ENCODE measurements at regions not wholly inside any gene's neighbourhood (a gene's known extent, or its start where the extent isn't known, plus 50 kb on each side); places are given as distances from the start of the nearest gene placed in this dataset.
"Not testable (repeated sequence)": the region's sequence is repeated elsewhere in the genome, so short reads cannot be mapped to it uniquely, and the experiment has no call there.

DNA sequence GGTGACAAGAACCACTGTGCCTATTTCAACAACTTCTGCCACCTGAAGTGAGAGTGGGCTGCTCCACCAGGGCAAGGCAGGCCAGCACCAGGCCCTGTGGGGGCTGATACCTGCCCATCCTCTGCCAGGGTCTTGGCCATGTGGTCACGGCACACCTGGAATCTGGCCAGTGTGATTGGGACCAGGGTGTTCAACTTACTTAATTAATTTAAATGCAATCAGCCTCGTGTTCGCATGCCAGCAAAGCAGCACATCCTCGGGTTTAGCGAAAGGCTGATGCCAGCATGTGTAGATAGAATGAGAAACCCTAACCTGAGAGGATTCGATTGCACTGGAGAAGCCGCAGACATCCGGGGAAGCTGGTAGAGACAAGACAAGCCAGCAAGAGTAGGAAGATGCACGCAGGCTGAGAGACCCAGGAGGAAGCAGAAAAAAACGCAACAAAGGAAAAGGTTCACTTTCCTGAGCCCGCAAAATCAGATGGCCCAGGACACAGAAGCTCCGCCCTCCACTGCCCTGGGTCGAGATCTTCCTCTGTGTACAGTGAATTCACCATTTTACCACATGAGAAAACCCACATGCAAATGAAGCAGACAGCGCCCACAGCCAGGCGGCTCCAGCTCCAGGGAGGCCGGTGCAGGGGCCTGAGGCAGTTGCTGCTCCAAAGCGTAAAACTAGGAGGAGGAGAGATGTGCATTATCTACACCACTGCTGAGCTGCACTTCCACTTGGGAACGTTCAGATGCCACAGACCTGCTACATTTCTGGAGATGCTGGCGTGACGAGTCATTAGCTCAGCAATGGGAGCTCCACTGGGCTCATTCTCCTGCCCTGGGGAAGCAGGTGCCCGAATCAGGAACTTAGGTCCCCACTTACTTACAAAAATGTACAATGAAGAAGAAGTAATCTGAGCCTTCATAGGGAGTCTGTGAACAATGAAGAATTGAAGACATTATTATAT is 92.1 kb downstream of the TMEM18 start:
- Histone ChIP-seq H3K9me3 (no peaks in the 10 kb centered on the region), H3K4me3 (no peak overlapping the region), H3K4me1 (peaks cover 37% of the 10 kb centered on the region), H3K27ac (no peak overlapping the region), H3K36me3 (replicated peaks in 1 of 2; ENCODE audit: insufficient read depth in 1 of 2, low read depth in 2 of 2) (no peaks in the 10 kb centered on the region), H3K27me3 (no peaks in the 10 kb centered on the region)
- DNase-seq (no peak), ATAC-seq (no peak)
- TF ChIP-seq, protein P1, sequence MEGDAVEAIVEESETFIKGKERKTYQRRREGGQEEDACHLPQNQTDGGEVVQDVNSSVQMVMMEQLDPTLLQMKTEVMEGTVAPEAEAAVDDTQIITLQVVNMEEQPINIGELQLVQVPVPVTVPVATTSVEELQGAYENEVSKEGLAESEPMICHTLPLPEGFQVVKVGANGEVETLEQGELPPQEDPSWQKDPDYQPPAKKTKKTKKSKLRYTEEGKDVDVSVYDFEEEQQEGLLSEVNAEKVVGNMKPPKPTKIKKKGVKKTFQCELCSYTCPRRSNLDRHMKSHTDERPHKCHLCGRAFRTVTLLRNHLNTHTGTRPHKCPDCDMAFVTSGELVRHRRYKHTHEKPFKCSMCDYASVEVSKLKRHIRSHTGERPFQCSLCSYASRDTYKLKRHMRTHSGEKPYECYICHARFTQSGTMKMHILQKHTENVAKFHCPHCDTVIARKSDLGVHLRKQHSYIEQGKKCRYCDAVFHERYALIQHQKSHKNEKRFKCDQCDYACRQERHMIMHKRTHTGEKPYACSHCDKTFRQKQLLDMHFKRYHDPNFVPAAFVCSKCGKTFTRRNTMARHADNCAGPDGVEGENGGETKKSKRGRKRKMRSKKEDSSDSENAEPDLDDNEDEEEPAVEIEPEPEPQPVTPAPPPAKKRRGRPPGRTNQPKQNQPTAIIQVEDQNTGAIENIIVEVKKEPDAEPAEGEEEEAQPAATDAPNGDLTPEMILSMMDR (IDR thresholded peaks at IDR 0.05): no peak
- no peak for TF ChIP-seq POLR2A (IDR thresholded peaks at IDR 0.05)
- 59 to 70% methylated on average over 21 of the region's 21 CpGs for WGBS, 2 donors
- intact Hi-C loops (cut with DNase I): no loop called here

DNA sequence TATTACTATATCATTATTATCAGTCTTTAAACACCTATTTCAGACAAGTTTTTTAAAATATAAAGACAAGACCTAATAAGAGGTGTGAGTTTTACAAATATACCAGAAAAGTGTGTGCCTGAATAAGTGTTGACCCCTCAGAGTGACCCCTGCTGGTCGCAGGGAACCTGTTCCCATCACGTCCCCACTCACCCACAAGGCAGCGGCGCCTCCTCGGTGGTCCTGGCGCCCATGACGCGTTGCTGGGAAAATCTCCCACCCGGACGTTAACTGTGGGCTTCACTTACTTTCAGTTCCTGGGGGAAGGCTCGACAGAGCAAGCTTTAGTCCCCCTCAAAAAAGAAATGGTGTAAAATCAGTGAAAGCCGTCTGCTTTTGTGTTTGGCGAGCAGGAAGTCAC is 93.5 kb downstream of the TMEM18 start:
- intact Hi-C loops (cut with DNase I): no loop called here
- Histone ChIP-seq H3K27ac (no peak overlapping the region), H3K27me3 (no peaks in the 10 kb centered on the region), H3K9me3 (no peaks in the 10 kb centered on the region), H3K4me1 (peaks cover 23% of the 10 kb centered on the region), H3K4me3 (no peak overlapping the region), H3K36me3 (replicated peaks in 1 of 2; ENCODE audit: insufficient read depth in 1 of 2, low read depth in 2 of 2) (no peaks in the 10 kb centered on the region)
- TF ChIP-seq, protein P1 (IDR thresholded peaks at IDR 0.05): no peak
- no peak for TF ChIP-seq POLR2A (IDR thresholded peaks at IDR 0.05)
- no peak for ATAC-seq
- 65 to 84% methylated on average over 13 of the region's 13 CpGs for WGBS, 2 donors
- no peak for DNase-seq

DNA sequence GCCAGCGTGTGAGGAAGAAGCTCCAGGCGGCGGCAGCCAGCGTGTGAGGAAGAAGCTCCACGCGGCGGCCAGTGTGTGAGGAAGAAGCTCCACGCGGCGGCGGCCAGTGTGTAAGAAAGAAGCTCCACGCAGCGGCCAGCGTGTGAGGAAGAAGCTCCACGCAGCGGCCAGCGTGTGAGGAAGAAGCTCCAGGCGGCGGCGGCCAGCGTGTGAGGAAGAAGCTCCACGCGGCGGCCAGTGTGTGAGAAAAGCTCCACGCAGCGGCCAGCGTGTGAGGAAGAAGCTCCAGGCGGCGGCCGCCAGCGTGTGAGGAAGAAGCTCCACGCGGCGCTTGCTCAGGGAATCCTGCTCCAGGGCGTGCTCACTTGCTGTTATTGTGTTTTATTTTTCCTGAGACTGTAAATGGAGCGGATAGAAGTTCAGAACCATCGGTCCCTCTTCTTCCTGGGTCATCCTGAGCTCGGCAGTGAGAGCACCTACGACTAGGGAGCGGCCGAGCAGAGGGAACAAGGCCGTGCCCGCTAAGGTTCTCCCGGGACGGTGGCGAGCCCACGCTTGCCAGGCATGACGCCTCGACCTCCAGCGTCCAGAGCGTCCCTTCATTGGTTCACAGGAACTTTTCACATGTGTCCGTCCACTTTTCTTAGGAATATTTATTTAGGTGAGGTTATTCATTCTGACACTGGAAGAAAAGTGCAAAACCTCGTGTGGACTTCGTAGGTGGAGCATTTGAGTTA is 94.2 kb downstream of the TMEM18 start:
- Histone ChIP-seq H3K4me3 (no peak overlapping the region), H3K27ac (no peak overlapping the region), H3K27me3 (no peaks in the 10 kb centered on the region), H3K36me3 (replicated peaks in 1 of 2; ENCODE audit: insufficient read depth in 1 of 2, low read depth in 2 of 2) (no peaks in the 10 kb centered on the region), H3K9me3 (no peaks in the 10 kb centered on the region), H3K4me1 (peaks cover 20% of the 10 kb centered on the region)
- intact Hi-C loops (cut with DNase I): no loop called here
- 83 to 85% methylated on average over 41 to 54 of the region's 54 CpGs for WGBS, 2 donors
- TF ChIP-seq, protein P1 (IDR thresholded peaks at IDR 0.05): no peak
- TF ChIP-seq POLR2A (IDR thresholded peaks at IDR 0.05): no peak
- ATAC-seq (no peak), DNase-seq (no peak)

DNA sequence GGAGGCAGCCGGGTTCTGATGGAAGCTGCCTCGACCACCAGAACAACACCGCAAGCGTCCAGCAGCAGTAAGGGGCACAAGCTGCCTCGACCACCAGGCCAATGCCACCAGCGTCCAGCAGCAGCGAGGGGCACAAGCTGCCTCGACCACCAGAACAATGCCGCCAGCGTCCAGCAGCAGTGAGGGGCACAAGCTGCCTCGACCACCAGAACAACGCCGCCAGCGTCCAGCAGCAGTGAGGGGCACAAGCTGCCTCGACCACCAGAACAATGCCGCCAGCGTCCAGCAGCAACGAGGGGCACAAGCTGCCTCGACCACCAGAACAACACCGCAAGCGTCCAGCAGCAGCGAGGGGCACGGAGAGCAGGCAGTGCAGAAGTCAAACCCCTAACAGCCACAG is 94.9 kb downstream of the TMEM18 start:
- H3K4me3 ChIP-seq; H3K27ac ChIP-seq; H3K27me3 ChIP-seq; DNase-seq; ATAC-seq; H3K9me3 ChIP-seq; intact Hi-C loops (cut with DNase I); H3K36me3 ChIP-seq (replicated peaks in 1 of 2; ENCODE audit: insufficient read depth in 1 of 2, low read depth in 2 of 2): not testable (repeated sequence)
- 70 to 74% methylated on average over 7 to 23 of the region's 23 CpGs for WGBS, 2 donors
- H3K4me1 ChIP-seq: peaks cover 13% of the 10 kb centered on the region

DNA sequence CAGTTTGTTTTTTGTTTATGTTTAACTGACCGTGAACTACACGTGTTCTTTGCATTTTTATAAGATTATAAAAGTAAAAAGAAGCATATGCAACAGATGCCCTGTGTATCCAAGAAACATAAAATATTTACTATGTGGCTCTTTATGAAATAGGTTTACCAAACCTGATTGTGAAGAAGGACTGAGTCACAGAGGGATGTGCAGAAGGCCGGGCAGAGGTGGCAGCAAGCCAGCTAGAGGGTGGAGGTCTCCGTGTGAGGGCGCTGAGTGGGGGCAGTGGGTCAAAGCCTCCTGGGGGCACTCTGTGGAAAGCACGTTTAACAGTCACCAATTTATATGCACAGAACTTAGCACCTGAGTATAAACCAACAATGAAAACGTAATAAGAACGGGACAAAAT is 97.2 kb downstream of the TMEM18 start:
- intact Hi-C loops (cut with DNase I): no loop called here
- H3K27ac ChIP-seq: no peak overlapping the region
- DNase-seq (no peak), ATAC-seq (no peak)
- H3K36me3 ChIP-seq (replicated peaks in 1 of 2; ENCODE audit: insufficient read depth in 1 of 2, low read depth in 2 of 2): no peaks in the 10 kb centered on the region
- H3K4me1 ChIP-seq: no peaks in the 10 kb centered on the region
- H3K27me3 ChIP-seq: no peaks in the 10 kb centered on the region
- no peak for TF ChIP-seq POLR2A (IDR thresholded peaks at IDR 0.05)
- TF ChIP-seq, protein P1 (IDR thresholded peaks at IDR 0.05): no peak
- no peak overlapping the region for H3K4me3 ChIP-seq
- H3K9me3 ChIP-seq: no peaks in the 10 kb centered on the region
- WGBS, 2 donors: 49 to 61% methylated on average over 8 of the region's 8 CpGs

Data from body of pancreas (tissue), 4 donors.